ENCODE measurements at regions not wholly inside any gene's neighbourhood (a gene's known extent, or its start where the extent isn't known, plus 50 kb on each side); places are given as distances from the start of the nearest gene placed in this dataset.

DNA sequence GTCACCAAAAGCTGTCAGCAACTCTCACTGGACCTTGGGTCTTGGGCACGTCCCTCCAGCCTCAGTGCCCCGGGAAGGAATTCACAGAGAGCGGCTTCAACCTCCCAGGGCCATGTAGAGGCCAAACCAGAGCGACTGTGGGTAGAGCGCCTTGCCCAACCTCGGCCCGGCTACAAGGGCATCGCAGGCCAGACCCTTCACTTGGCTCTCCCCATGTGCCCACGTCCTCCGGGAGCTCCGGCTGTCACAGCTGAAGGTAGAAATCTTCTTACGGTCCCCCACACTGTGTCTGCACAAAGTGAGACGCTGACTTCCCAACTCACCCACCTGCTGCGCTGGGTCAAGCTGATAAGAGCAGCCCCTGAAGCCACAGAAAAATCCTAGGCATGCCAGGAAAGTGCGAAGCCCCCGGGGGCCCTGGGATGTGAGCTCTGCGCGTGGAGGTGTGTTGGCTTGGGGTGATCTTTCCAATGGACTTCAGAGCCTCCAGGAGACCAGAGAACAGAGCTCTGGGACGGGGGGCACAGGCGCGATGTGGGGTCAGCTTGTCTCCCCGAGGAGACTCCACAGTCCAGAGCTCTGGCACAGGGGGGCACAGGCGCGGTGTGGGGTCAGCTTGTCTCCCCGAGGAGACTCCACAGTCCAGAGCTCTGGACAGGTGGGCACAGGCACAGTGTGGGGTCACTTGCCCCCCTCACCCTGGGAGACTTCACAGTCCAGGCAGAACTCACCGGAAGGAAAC lies 105.5 kb downstream of the RTP5 start:
- TF ChIP-seq, protein P1, sequence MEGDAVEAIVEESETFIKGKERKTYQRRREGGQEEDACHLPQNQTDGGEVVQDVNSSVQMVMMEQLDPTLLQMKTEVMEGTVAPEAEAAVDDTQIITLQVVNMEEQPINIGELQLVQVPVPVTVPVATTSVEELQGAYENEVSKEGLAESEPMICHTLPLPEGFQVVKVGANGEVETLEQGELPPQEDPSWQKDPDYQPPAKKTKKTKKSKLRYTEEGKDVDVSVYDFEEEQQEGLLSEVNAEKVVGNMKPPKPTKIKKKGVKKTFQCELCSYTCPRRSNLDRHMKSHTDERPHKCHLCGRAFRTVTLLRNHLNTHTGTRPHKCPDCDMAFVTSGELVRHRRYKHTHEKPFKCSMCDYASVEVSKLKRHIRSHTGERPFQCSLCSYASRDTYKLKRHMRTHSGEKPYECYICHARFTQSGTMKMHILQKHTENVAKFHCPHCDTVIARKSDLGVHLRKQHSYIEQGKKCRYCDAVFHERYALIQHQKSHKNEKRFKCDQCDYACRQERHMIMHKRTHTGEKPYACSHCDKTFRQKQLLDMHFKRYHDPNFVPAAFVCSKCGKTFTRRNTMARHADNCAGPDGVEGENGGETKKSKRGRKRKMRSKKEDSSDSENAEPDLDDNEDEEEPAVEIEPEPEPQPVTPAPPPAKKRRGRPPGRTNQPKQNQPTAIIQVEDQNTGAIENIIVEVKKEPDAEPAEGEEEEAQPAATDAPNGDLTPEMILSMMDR (conservative IDR thresholded peaks at IDR 0.05) = no peak
- no peak for TF ChIP-seq ZFX (IDR thresholded peaks at IDR 0.05)
